Bronchial epithelial cell (primary cell): ENCODE measurements at regions not wholly inside any gene's neighbourhood (a gene's known extent, or its start where the extent isn't known, plus 50 kb on each side); places are given as distances from the start of the nearest gene placed in this dataset.

Experiments used
- DNase-seq: peaks from one replicate; pipeline ENCODE4 v3.0.0-alpha.2; 2010; ENCODE audit warnings: low read depth
- FAIRE-seq: peaks from 2 replicates; lab custom pipeline; 2011; peaks lifted over from hg19 to GRCh38; lab: Jason Lieb, UNC
- H3K27me3 ChIP-seq: 2 replicates; pipeline ENCODE4 v1.5.1; 2011; ENCODE audit warnings: low read length; ENCODE audit not compliant: control insufficient read depth, insufficient read depth
- H3K36me3 ChIP-seq: 2 replicates; pipeline ENCODE4 v1.5.1; 2011; ENCODE audit warnings: low read length; ENCODE audit not compliant: control insufficient read depth, insufficient read depth
- H3K4me3 ChIP-seq: 2 replicates; pipeline ENCODE4 v1.5.1; 2011; ENCODE audit warnings: mild to moderate bottlenecking, low read depth, low read length, control low read depth
- TF ChIP-seq, protein P1 (sequence below): IDR thresholded peaks from 2 replicates; pipeline ENCODE4 v1.5.1; 2011; ENCODE audit warnings: mild to moderate bottlenecking, moderate library complexity, low read length, control low read depth, inconsistent platforms; ENCODE audit not compliant: insufficient read depth, severe bottlenecking

DNA sequence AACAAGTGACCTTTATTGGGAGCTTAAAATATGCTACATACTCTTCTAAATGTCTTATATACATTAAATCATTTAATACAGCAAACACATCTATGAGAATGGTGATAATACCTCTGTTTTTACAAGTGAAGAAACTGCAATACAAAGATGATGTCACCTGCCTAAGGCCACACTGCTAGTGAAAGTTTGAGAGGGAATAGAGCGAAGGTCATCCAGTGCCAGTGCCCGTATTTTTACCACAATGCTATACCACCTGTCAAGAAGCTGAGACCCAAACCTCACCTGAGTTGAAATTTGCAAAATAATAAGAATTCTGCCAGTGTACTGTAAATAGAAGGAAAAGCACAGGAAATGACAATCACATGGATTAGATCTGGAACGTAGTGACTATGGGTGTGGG lies 200.4 kb upstream of the TMPRSS15 start:
- DNase-seq = no peak
- TF ChIP-seq, protein P1, sequence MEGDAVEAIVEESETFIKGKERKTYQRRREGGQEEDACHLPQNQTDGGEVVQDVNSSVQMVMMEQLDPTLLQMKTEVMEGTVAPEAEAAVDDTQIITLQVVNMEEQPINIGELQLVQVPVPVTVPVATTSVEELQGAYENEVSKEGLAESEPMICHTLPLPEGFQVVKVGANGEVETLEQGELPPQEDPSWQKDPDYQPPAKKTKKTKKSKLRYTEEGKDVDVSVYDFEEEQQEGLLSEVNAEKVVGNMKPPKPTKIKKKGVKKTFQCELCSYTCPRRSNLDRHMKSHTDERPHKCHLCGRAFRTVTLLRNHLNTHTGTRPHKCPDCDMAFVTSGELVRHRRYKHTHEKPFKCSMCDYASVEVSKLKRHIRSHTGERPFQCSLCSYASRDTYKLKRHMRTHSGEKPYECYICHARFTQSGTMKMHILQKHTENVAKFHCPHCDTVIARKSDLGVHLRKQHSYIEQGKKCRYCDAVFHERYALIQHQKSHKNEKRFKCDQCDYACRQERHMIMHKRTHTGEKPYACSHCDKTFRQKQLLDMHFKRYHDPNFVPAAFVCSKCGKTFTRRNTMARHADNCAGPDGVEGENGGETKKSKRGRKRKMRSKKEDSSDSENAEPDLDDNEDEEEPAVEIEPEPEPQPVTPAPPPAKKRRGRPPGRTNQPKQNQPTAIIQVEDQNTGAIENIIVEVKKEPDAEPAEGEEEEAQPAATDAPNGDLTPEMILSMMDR = no peak
- FAIRE-seq = no peak
- Histone ChIP-seq H3K4me3 (no peak overlapping the region), H3K27me3 (no peaks in the 10 kb centered on the region), H3K36me3 (no peaks in the 10 kb centered on the region)

DNA sequence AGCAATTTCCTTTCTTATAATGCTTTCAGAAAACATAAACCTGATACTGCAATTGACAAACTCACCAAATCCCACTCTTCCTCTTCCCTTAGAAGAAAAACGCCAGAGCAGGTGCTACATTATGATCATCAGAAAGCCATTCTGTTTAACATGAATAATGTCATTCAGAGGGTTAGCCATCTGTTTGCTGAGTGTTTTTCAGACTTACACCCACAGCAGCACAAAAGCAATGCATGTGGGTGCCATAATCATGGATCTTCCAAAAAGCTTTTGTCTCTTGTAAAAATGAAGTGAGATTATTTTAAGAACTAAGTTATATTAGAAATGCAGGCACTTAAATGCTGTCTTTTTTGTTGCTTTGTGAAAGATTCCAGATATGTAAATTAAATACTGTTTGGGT lies 204.6 kb upstream of the TMPRSS15 start:
- Histone ChIP-seq H3K4me3 (no peak overlapping the region), H3K27me3 (no peaks in the 10 kb centered on the region), H3K36me3 (no peaks in the 10 kb centered on the region)
- DNase-seq = no peak
- TF ChIP-seq, protein P1 = no peak
- FAIRE-seq = no peak

DNA sequence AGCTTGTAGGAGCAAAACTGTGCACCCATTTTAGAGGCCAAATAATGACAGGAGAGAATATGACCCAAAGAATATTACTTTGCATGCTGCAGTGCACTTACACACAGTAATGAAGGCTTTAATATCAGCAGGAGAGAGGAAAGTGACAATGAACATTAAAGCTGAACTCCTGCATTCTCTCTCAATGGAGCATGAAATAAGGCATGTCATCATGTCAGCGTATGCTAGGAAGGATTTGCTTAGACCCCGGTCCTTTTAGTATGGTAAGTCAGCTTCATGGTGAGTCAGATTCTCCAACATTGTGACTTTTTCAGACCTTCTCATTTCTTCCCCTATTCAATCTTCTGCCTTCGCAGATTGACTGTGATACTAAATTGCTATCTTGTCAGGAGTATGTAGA lies 210.7 kb upstream of the TMPRSS15 start:
- no peak for DNase-seq
- TF ChIP-seq, protein P1 = no peak
- FAIRE-seq = no peak
- Histone ChIP-seq H3K27me3 (no peaks in the 10 kb centered on the region), H3K4me3 (no peak overlapping the region), H3K36me3 (no peaks in the 10 kb centered on the region)

DNA sequence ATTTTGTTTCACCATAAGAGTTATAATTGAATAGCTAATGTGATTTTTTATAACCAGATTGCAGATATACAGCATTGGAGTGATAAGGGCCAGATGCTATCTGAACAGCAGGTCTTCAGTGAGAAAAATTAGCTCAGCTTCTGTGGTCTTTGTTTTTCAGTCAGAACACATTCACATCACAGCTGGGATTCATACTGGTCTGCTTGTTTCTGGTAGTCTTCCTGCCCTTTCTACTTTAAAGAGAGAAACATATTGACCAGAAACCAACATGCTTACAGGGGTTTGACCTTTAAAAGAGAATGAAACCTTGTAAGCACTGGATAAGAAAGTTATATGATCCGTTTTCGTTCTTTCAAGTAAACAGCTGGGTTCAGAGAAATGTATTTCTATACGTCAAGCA lies 213.7 kb upstream of the TMPRSS15 start:
- no peak overlapping the region for H3K4me3 ChIP-seq
- FAIRE-seq = no peak
- TF ChIP-seq, protein P1 = no peak
- no peaks in the 10 kb centered on the region for H3K36me3 ChIP-seq
- no peak for DNase-seq
- H3K27me3 ChIP-seq = no peaks in the 10 kb centered on the region

DNA sequence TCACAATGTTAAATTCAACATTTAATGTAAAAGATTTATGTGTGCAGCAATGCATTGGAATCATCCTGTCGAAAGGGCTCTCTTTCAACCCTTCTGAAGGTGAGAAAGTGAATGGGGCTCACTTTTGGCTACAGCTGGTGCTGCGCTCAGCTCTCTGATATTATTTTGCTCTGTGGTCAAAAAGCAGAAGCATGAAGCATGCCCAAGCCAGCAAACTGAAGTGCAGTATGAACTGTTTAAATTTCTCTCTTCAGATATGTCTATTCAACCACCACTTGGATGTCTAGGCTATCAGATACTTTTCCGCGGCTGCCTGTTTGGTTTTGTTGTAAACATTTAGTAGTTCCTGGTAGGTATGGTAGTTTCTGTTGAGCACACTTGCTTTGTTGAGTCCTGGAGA lies 216.9 kb upstream of the TMPRSS15 start:
- Histone ChIP-seq H3K4me3 (no peak overlapping the region), H3K36me3 (no peaks in the 10 kb centered on the region), H3K27me3 (no peaks in the 10 kb centered on the region)
- FAIRE-seq (no peak), DNase-seq (no peak)
- TF ChIP-seq, protein P1 = no peak

DNA sequence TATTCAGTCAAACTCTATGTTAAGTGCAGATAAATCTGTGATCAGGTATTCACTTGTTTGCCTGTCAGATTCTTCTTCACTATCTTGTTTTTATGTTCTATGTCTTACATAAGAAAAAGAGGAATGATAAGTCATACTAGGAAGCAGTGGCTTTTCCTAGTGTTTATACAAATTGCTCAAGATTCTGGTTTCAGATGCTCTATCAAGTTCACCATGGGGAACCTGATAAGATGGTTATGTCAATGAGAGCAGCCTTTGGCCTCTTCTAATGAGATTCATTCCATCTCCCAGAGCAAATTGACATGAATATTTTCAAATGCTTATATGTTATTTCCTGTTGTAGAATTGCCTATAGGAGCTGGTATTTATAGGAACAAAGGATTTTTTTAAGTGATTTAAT lies 218.8 kb upstream of the TMPRSS15 start:
- H3K27me3 ChIP-seq = no peaks in the 10 kb centered on the region
- DNase-seq (no peak), FAIRE-seq (no peak)
- no peaks in the 10 kb centered on the region for H3K36me3 ChIP-seq
- no peak overlapping the region for H3K4me3 ChIP-seq
- TF ChIP-seq, protein P1 = no peak
